H9 (cell line): ENCODE measurements at regions not wholly inside any gene's neighbourhood (a gene's known extent, or its start where the extent isn't known, plus 50 kb on each side); places are given as distances from the start of the nearest gene placed in this dataset.

Experiments used
- DNase-seq: peaks from one replicate; pipeline ENCODE4 v3.0.0-alpha.2; 2017
- H2AFZ ChIP-seq: one replicate; pipeline ENCODE4 v1.6.1; 2013; ENCODE audit warnings: mild to moderate bottlenecking, low read length, control low read depth, moderate library complexity
- H2AK5ac ChIP-seq: 2 replicates; pipeline ENCODE4 v1.6.1; 2013; ENCODE audit warnings: low read length, control low read depth, mixed read lengths; ENCODE audit not compliant: insufficient read length
- H2BK120ac ChIP-seq: one replicate; pipeline ENCODE4 v1.6.1; 2013; ENCODE audit warnings: low read depth, mild to moderate bottlenecking, low read length, control low read depth, inconsistent platforms; ENCODE audit not compliant: poor library complexity, severe bottlenecking
- H2BK12ac ChIP-seq: 2 replicates; pipeline ENCODE4 v1.6.1; 2013; ENCODE audit warnings: low read length, control low read depth, mixed read lengths, low read depth; ENCODE audit not compliant: insufficient read length
- H2BK15ac ChIP-seq: 2 replicates; pipeline ENCODE4 v1.6.1; 2013; ENCODE audit warnings: low read depth, low read length, control low read depth
- H2BK20ac ChIP-seq: one replicate; pipeline ENCODE4 v1.6.1; 2013; ENCODE audit warnings: low read depth, mild to moderate bottlenecking, low read length, control low read depth, inconsistent platforms; ENCODE audit not compliant: poor library complexity, severe bottlenecking
- H2BK5ac ChIP-seq: 2 replicates; pipeline ENCODE4 v1.6.1; 2013; ENCODE audit warnings: low read length, control low read depth, mixed read lengths; ENCODE audit not compliant: insufficient read length
- H3K14ac ChIP-seq: 2 replicates; pipeline ENCODE4 v1.6.1; 2013; ENCODE audit warnings: low read length, control low read depth; ENCODE audit not compliant: insufficient read depth
- H3K18ac ChIP-seq: 2 replicates; pipeline ENCODE4 v1.6.1; 2013; ENCODE audit warnings: low read depth, mild to moderate bottlenecking, mixed read lengths, low read length, control low read depth; ENCODE audit not compliant: insufficient read length
- H3K23ac ChIP-seq: 2 replicates; pipeline ENCODE4 v1.6.1; 2013; ENCODE audit warnings: low read length, control low read depth, mixed read lengths, low read depth; ENCODE audit not compliant: insufficient read length
- H3K23me2 ChIP-seq: 2 replicates; pipeline ENCODE4 v1.6.1; 2013; ENCODE audit warnings: low read depth, mild to moderate bottlenecking, mixed read lengths, low read length, control low read depth; ENCODE audit not compliant: insufficient read length, poor library complexity, severe bottlenecking
- H3K27ac ChIP-seq: 2 replicates; pipeline ENCODE4 v1.5.1; 2013; ENCODE audit warnings: low read length, control low read depth, mixed read lengths, low read depth; ENCODE audit not compliant: insufficient read length
- H3K27me3 ChIP-seq: 2 replicates; pipeline ENCODE4 v1.6.1; 2013; ENCODE audit warnings: low read length, control low read depth, inconsistent platforms; ENCODE audit not compliant: insufficient read depth
- H3K4ac ChIP-seq: 2 replicates; pipeline ENCODE4 v1.6.1; 2013; ENCODE audit warnings: low read depth, mild to moderate bottlenecking, control low read depth, inconsistent platforms, low read length, moderate library complexity
- H3K4me1 ChIP-seq: 2 replicates; pipeline ENCODE4 v1.6.1; 2013; ENCODE audit warnings: low read length, control low read depth, inconsistent platforms; ENCODE audit not compliant: insufficient read depth
- H3K4me2 ChIP-seq: 2 replicates; pipeline ENCODE4 v1.6.1; 2013; ENCODE audit warnings: low read length, control low read depth, mixed read lengths; ENCODE audit not compliant: insufficient read length, insufficient read depth
- H3K56ac ChIP-seq: 2 replicates; pipeline ENCODE4 v1.6.1; 2013; ENCODE audit warnings: low read depth, mild to moderate bottlenecking, mixed read lengths, low read length, control low read depth; ENCODE audit not compliant: insufficient read length
- H3K79me1 ChIP-seq: 2 replicates; pipeline ENCODE4 v1.6.1; 2013; ENCODE audit warnings: low read depth, mild to moderate bottlenecking, moderate library complexity, low read length, control low read depth, inconsistent platforms; ENCODE audit not compliant: insufficient read depth, poor library complexity, severe bottlenecking
- H3K79me2 ChIP-seq: 2 replicates; pipeline ENCODE4 v1.6.1; 2013; ENCODE audit warnings: low read length, control low read depth, inconsistent platforms; ENCODE audit not compliant: insufficient read depth
- H3K9ac ChIP-seq: 2 replicates; pipeline ENCODE4 v1.6.1; 2013; ENCODE audit warnings: low read length, control low read depth, mixed read lengths; ENCODE audit not compliant: insufficient read length; ENCODE audit errors: extremely low read depth
- H3K9me3 ChIP-seq: one replicate; pipeline ENCODE4 v1.6.1; 2013; ENCODE audit warnings: low read depth, low read length, inconsistent platforms; ENCODE audit not compliant: control insufficient read depth
- H3T11ph ChIP-seq: one replicate; pipeline ENCODE4 v1.6.1; 2013; ENCODE audit warnings: mild to moderate bottlenecking, low read length, control low read depth, inconsistent platforms
- H4K20me1 ChIP-seq: one replicate; pipeline ENCODE4 v1.6.1; 2013; ENCODE audit not compliant: control insufficient read depth, insufficient read length, insufficient read depth
- H4K5ac ChIP-seq: 2 replicates; pipeline ENCODE4 v1.6.1; 2013; ENCODE audit warnings: low read depth, mild to moderate bottlenecking, mixed read lengths, low read length, control low read depth; ENCODE audit not compliant: insufficient read length
- H4K8ac ChIP-seq: replicated peaks from 2 replicates; pipeline ENCODE4 v1.6.1; 2013; ENCODE audit warnings: low read length, control low read depth, mixed read lengths, low read depth; ENCODE audit not compliant: insufficient read length
- H4K91ac ChIP-seq: 2 replicates; pipeline ENCODE4 v1.6.1; 2013; ENCODE audit warnings: low read depth, mild to moderate bottlenecking, moderate library complexity, mixed read lengths, low read length, control low read depth; ENCODE audit not compliant: insufficient read length
- H3K27ac Mint-ChIP-seq, 3 experiments: 2 replicates in 2 of 3; 3 replicates in 1 of 3; pipeline ENCODE4 v1.8.0; 2020 to 2021; ENCODE audit warnings: mixed read lengths in 3 of 3, mild to moderate bottlenecking in 1 of 3, moderate library complexity in 1 of 3
- H3K27me3 Mint-ChIP-seq: 2 replicates; pipeline ENCODE4 v1.8.0; 2021; ENCODE audit warnings: low read depth, mild to moderate bottlenecking, moderate library complexity, mixed read lengths
- H3K36me3 Mint-ChIP-seq, 3 experiments: 2 replicates in 2 of 3; 3 replicates in 1 of 3; pipeline ENCODE4 v1.8.0; 2020 to 2021; ENCODE audit warnings: low read depth in 3 of 3, mixed read lengths in 3 of 3; ENCODE audit not compliant: insufficient read depth in 1 of 3
- H3K4me1 Mint-ChIP-seq, 2 experiments: 2 replicates each; pipeline ENCODE4 v1.8.0; 2020; ENCODE audit warnings: mixed read lengths in 2 of 2
- H3K4me3 Mint-ChIP-seq, 2 experiments: 2 replicates in 1 of 2; 3 replicates in 1 of 2; pipeline ENCODE4 v1.8.0; 2020 to 2021; ENCODE audit warnings: mild to moderate bottlenecking in 2 of 2, mixed read lengths in 2 of 2, moderate library complexity in 1 of 2
- H3K9me3 Mint-ChIP-seq, 2 experiments: 2 replicates in 1 of 2; 3 replicates in 1 of 2; pipeline ENCODE4 v1.8.0; 2020; ENCODE audit warnings: mild to moderate bottlenecking in 2 of 2, mixed read lengths in 2 of 2, moderate library complexity in 1 of 2
- WGBS: extraction: QIAGEN DNeasy Blood & Tissue Kit; methylation state at CpG from one replicate; pipeline ENCODE4 v1.1.7; 2013; ENCODE audit warnings: missing lambda C conversion rate, low lambda C conversion rate, mixed read lengths; ENCODE audit not compliant: insufficient read length; ENCODE audit errors: extremely low coverage; 5-methylcytosine and 5-hydroxymethylcytosine counted together
- TF ChIP-seq, protein P1 (sequence below): fragments of 200-600 bp; sonication (generic); conservative IDR thresholded peaks from 3 replicates; pipeline ENCODE4 v1.8.0; 2021; ENCODE audit warnings: antibody characterized with exemption, mild to moderate bottlenecking

GRCh38 chr5:159533197-159533596, 202.9 kb upstream of the IL12B start:
- Histone ChIP-seq H2BK120ac (no peak overlapping the region), H3K23ac (no peak overlapping the region), H3K18ac (no peak overlapping the region), H4K91ac (no peak overlapping the region), H2AK5ac (no peak overlapping the region), H3K79me2 (no peaks in the 10 kb centered on the region), H3K23me2 (no peaks in the 10 kb centered on the region), H3K4ac (no peak overlapping the region), H3K79me1 (no peaks in the 10 kb centered on the region), H2AFZ (no peak overlapping the region), H2BK12ac (no peak overlapping the region), H3K27me3 (no peaks in the 10 kb centered on the region), H3K56ac (no peak overlapping the region), H2BK5ac (no peak overlapping the region), H2BK15ac (no peak overlapping the region), H3K9ac (no peak overlapping the region), H3K4me2 (no peak overlapping the region), H3K4me1 (no peaks in the 10 kb centered on the region), H4K8ac (no peak overlapping the region), H3K27ac (no peak overlapping the region), H3K14ac (no peak overlapping the region), H4K20me1 (no peaks in the 10 kb centered on the region), H4K5ac (no peak overlapping the region), H3K9me3 (no peaks in the 10 kb centered on the region), H3T11ph (no peak overlapping the region), H2BK20ac (no peak overlapping the region)
- no CpG with 5 or more reads among the region's 6 CpGs for WGBS
- Mint-ChIP-seq H3K9me3 (peaks cover 0 to 5% of the 10 kb centered on the region in 2 experiments; a peak in 2 of 5 replicates), H3K4me1 (peaks cover 0 to 2% of the 10 kb centered on the region in 2 experiments; a peak in 1 of 4 replicates), H3K4me3 (no peak overlapping the region), H3K27ac (no peak overlapping the region), H3K27me3 (no peaks in the 10 kb centered on the region), H3K36me3 (peaks cover 0 to 3% (median 2%) of the 10 kb centered on the region in 3 experiments; a peak in 1 of 7 replicates)
- TF ChIP-seq, protein P1, sequence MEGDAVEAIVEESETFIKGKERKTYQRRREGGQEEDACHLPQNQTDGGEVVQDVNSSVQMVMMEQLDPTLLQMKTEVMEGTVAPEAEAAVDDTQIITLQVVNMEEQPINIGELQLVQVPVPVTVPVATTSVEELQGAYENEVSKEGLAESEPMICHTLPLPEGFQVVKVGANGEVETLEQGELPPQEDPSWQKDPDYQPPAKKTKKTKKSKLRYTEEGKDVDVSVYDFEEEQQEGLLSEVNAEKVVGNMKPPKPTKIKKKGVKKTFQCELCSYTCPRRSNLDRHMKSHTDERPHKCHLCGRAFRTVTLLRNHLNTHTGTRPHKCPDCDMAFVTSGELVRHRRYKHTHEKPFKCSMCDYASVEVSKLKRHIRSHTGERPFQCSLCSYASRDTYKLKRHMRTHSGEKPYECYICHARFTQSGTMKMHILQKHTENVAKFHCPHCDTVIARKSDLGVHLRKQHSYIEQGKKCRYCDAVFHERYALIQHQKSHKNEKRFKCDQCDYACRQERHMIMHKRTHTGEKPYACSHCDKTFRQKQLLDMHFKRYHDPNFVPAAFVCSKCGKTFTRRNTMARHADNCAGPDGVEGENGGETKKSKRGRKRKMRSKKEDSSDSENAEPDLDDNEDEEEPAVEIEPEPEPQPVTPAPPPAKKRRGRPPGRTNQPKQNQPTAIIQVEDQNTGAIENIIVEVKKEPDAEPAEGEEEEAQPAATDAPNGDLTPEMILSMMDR = no peak
- no peak for DNase-seq
